H1 (cell line): ENCODE measurements at regions not wholly inside any gene's neighbourhood (a gene's known extent, or its start where the extent isn't known, plus 50 kb on each side); places are given as distances from the start of the nearest gene placed in this dataset.

ENCODE experiments used
- BCL11A ChIP-seq, 2 experiments: IDR thresholded peaks; one replicate each; pipeline ENCODE4 v1.6.1; 2011; ENCODE audit warnings: low read depth in 2 of 2, low read length in 2 of 2, mild to moderate bottlenecking in 2 of 2
- SAP30 ChIP-seq: fragments of 300-600 bp; sonication (generic); IDR thresholded peaks from 2 replicates; pipeline ENCODE4 v1.7.1; 2012; ENCODE audit warnings: low read length, moderate library complexity, mild to moderate bottlenecking, inconsistent platforms; ENCODE audit not compliant: insufficient read depth, insufficient replicate concordance
- SRF ChIP-seq: IDR thresholded peaks from 2 replicates; pipeline ENCODE4 v1.6.1; 2011; ENCODE audit warnings: mild to moderate bottlenecking, low read depth, low read length, moderate library complexity
- TEAD4 ChIP-seq: IDR thresholded peaks from 2 replicates; pipeline ENCODE4 v1.6.1; 2012; ENCODE audit warnings: low read depth, low read length, inconsistent platforms, mixed read lengths
- TF ChIP-seq, protein P1 (sequence below): fragments of 300-600 bp; sonication (generic); IDR thresholded peaks from 2 replicates; pipeline ENCODE4 v1.7.1; 2012; ENCODE audit warnings: low read length, moderate library complexity, mild to moderate bottlenecking, inconsistent platforms; ENCODE audit not compliant: insufficient replicate concordance
- TF ChIP-seq, protein P2 (sequence below): IDR thresholded peaks from 2 replicates; pipeline ENCODE4 v1.6.1; 2011; ENCODE audit warnings: low read length, improper control_type of control experiment

DNA sequence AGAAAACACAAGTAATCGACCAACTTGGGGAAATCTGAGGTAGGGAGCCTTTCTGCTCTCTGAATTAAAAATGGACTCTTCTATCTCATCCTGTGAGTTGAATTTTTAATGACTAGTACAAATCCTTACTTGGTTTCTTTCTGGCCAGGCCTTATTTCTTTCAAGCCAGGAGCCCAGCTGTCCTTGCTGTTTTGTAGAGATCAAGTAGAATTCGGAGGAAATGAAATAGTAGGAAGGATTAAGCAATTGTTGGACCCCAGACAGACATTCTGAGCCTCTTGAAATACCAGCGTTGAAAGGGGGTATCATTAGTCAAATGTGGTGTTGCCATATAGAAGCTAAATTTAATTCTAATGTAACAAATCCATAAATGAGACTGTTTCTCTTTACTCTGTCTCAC, 53.7 kb upstream of the SMIM15 start (continued):
- TF ChIP-seq, protein P1, sequence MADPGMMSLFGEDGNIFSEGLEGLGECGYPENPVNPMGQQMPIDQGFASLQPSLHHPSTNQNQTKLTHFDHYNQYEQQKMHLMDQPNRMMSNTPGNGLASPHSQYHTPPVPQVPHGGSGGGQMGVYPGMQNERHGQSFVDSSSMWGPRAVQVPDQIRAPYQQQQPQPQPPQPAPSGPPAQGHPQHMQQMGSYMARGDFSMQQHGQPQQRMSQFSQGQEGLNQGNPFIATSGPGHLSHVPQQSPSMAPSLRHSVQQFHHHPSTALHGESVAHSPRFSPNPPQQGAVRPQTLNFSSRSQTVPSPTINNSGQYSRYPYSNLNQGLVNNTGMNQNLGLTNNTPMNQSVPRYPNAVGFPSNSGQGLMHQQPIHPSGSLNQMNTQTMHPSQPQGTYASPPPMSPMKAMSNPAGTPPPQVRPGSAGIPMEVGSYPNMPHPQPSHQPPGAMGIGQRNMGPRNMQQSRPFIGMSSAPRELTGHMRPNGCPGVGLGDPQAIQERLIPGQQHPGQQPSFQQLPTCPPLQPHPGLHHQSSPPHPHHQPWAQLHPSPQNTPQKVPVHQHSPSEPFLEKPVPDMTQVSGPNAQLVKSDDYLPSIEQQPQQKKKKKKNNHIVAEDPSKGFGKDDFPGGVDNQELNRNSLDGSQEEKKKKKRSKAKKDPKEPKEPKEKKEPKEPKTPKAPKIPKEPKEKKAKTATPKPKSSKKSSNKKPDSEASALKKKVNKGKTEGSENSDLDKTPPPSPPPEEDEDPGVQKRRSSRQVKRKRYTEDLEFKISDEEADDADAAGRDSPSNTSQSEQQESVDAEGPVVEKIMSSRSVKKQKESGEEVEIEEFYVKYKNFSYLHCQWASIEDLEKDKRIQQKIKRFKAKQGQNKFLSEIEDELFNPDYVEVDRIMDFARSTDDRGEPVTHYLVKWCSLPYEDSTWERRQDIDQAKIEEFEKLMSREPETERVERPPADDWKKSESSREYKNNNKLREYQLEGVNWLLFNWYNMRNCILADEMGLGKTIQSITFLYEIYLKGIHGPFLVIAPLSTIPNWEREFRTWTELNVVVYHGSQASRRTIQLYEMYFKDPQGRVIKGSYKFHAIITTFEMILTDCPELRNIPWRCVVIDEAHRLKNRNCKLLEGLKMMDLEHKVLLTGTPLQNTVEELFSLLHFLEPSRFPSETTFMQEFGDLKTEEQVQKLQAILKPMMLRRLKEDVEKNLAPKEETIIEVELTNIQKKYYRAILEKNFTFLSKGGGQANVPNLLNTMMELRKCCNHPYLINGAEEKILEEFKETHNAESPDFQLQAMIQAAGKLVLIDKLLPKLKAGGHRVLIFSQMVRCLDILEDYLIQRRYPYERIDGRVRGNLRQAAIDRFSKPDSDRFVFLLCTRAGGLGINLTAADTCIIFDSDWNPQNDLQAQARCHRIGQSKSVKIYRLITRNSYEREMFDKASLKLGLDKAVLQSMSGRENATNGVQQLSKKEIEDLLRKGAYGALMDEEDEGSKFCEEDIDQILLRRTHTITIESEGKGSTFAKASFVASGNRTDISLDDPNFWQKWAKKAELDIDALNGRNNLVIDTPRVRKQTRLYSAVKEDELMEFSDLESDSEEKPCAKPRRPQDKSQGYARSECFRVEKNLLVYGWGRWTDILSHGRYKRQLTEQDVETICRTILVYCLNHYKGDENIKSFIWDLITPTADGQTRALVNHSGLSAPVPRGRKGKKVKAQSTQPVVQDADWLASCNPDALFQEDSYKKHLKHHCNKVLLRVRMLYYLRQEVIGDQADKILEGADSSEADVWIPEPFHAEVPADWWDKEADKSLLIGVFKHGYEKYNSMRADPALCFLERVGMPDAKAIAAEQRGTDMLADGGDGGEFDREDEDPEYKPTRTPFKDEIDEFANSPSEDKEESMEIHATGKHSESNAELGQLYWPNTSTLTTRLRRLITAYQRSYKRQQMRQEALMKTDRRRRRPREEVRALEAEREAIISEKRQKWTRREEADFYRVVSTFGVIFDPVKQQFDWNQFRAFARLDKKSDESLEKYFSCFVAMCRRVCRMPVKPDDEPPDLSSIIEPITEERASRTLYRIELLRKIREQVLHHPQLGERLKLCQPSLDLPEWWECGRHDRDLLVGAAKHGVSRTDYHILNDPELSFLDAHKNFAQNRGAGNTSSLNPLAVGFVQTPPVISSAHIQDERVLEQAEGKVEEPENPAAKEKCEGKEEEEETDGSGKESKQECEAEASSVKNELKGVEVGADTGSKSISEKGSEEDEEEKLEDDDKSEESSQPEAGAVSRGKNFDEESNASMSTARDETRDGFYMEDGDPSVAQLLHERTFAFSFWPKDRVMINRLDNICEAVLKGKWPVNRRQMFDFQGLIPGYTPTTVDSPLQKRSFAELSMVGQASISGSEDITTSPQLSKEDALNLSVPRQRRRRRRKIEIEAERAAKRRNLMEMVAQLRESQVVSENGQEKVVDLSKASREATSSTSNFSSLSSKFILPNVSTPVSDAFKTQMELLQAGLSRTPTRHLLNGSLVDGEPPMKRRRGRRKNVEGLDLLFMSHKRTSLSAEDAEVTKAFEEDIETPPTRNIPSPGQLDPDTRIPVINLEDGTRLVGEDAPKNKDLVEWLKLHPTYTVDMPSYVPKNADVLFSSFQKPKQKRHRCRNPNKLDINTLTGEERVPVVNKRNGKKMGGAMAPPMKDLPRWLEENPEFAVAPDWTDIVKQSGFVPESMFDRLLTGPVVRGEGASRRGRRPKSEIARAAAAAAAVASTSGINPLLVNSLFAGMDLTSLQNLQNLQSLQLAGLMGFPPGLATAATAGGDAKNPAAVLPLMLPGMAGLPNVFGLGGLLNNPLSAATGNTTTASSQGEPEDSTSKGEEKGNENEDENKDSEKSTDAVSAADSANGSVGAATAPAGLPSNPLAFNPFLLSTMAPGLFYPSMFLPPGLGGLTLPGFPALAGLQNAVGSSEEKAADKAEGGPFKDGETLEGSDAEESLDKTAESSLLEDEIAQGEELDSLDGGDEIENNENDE = no peak
- TF ChIP-seq, protein P2, sequence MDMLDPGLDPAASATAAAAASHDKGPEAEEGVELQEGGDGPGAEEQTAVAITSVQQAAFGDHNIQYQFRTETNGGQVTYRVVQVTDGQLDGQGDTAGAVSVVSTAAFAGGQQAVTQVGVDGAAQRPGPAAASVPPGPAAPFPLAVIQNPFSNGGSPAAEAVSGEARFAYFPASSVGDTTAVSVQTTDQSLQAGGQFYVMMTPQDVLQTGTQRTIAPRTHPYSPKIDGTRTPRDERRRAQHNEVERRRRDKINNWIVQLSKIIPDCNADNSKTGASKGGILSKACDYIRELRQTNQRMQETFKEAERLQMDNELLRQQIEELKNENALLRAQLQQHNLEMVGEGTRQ = no peak
- TF ChIP-seq TEAD4 (no peak), SAP30 (no peak), SRF (no peak), BCL11A (IDR thresholded peaks at IDR 0.05; ENCODE audit: low read depth in 2 of 2, low read length in 2 of 2) (no peak)
